Naive thymus-derived CD8-positive, alpha-beta T cell (primary cell): ENCODE measurements at regions not wholly inside any gene's neighbourhood (a gene's known extent, or its start where the extent isn't known, plus 50 kb on each side); places are given as distances from the start of the nearest gene placed in this dataset.
"Not testable (repeated sequence)": the region's sequence is repeated elsewhere in the genome, so short reads cannot be mapped to it uniquely, and the experiment has no call there.

Source experiments
- ATAC-seq, 2 donors: fragments of 150-1000 bp; cut with Tn5 transposase in 1 of 2; sonication (Bioruptor Pico), chemical (Tn5 transposase) in 1 of 2; 1 replicate in 1 of 2; 2 replicates in 1 of 2; pipeline ENCODE4 v1.10.0; 2021; ENCODE audit warnings: mild to moderate bottlenecking in 2 of 2, moderate library complexity in 2 of 2
- POLR2A ChIA-PET: fragments of 350-600 bp; sonication (Branson Sonifier 250); formaldehyde crosslinking; loops from one replicate; lab custom pipeline; 2021; ENCODE audit warnings: antibody characterized with exemption; lab: Charles Lee
- DNase-seq, 10 donors: peaks; one replicate each; pipeline versions ENCODE4 v3.0.0 to v3.0.0-alpha.2; 2020 to 2022
- H3K27ac Mint-ChIP-seq, 10 donors: one replicate each; pipeline ENCODE4 v1.8.0; 2020 to 2022; ENCODE audit warnings: mild to moderate bottlenecking in 10 of 10, mixed read lengths in 10 of 10, moderate library complexity in 4 of 10, inconsistent platforms in 1 of 10
- H3K27me3 Mint-ChIP-seq, 5 donors: one replicate each; pipeline ENCODE4 v1.8.0; 2021 to 2022; ENCODE audit warnings: mixed read lengths in 5 of 5
- H3K36me3 Mint-ChIP-seq, 3 donors: one replicate each; pipeline ENCODE4 v1.8.0; 2020 to 2022; ENCODE audit warnings: mixed read lengths in 3 of 3, mild to moderate bottlenecking in 2 of 3, inconsistent platforms in 1 of 3
- H3K4me1 Mint-ChIP-seq, 4 donors: one replicate each; pipeline ENCODE4 v1.8.0; 2021 to 2022; ENCODE audit warnings: mixed read lengths in 4 of 4
- H3K4me3 Mint-ChIP-seq, 10 donors: one replicate each; pipeline ENCODE4 v1.8.0; 2020 to 2022; ENCODE audit warnings: mild to moderate bottlenecking in 10 of 10, mixed read lengths in 10 of 10, moderate library complexity in 6 of 10, inconsistent platforms in 1 of 10
- H3K9me3 Mint-ChIP-seq, 9 donors: one replicate each; pipeline ENCODE4 v1.8.0; 2020 to 2022; ENCODE audit warnings: mixed read lengths in 9 of 9, mild to moderate bottlenecking in 3 of 9, inconsistent platforms in 1 of 9, moderate library complexity in 1 of 9

GRCh38 chr12:89058402-89058801 is 293.9 kb downstream of the DUSP6 start:
- Mint-ChIP-seq H3K9me3 (peaks cover 0 to 8% (median 0%) of the 10 kb centered on the region in 9 donors), H3K27ac (peak overlapping the region in 1 of 10 donors; percentile 36), H3K4me1 (no peaks in the 10 kb centered on the region), H3K36me3 (peaks cover 0 to 6% (median 2%) of the 10 kb centered on the region in 3 donors), H3K4me3 (no peak overlapping the region), H3K27me3 (peaks cover 0 to 4% (median 0%) of the 10 kb centered on the region in 5 donors)
- POLR2A ChIA-PET: no interaction called here
- DNase-seq (no peak), ATAC-seq (no peak)

- H3K27me3 Mint-ChIP-seq, ATAC-seq, H3K4me1 Mint-ChIP-seq, H3K36me3 Mint-ChIP-seq, H3K9me3 Mint-ChIP-seq, DNase-seq, H3K4me3 Mint-ChIP-seq, POLR2A ChIA-PET, H3K27ac Mint-ChIP-seq: not testable (repeated sequence)
Measured at GRCh38 chr12:89053817-89054216, 298.5 kb downstream of the DUSP6 start.

- Mint-ChIP-seq H3K27me3 (peaks cover 0 to 4% (median 0%) of the 10 kb centered on the region in 5 donors), H3K4me3 (no peak overlapping the region), H3K4me1 (no peaks in the 10 kb centered on the region), H3K36me3 (peaks cover 0 to 6% (median 6%) of the 10 kb centered on the region in 3 donors), H3K9me3 (peaks cover 0 to 9% (median 0%) of the 10 kb centered on the region in 9 donors), H3K27ac (no peak overlapping the region)
- POLR2A ChIA-PET: no interaction called here
- DNase-seq: peak in 5 of 10 donors; percentile 10 to 59 (median 47)
- ATAC-seq: peak in 1 of 2 donors; percentile 57
Measured at GRCh38 chr12:89051065-89051677, 301.1 kb downstream of the DUSP6 start.

- POLR2A ChIA-PET: no interaction called here
- Mint-ChIP-seq H3K27me3 (peaks cover 0 to 4% (median 0%) of the 10 kb centered on the region in 5 donors), H3K27ac (no peak overlapping the region), H3K4me3 (no peak overlapping the region), H3K36me3 (no peaks in the 10 kb centered on the region), H3K4me1 (no peaks in the 10 kb centered on the region), H3K9me3 (peaks cover 0 to 2% (median 0%) of the 10 kb centered on the region in 9 donors)
- DNase-seq (no peak), ATAC-seq (no peak)
Measured at GRCh38 chr12:89047856-89048418, 304.4 kb downstream of the DUSP6 start.

DNA sequence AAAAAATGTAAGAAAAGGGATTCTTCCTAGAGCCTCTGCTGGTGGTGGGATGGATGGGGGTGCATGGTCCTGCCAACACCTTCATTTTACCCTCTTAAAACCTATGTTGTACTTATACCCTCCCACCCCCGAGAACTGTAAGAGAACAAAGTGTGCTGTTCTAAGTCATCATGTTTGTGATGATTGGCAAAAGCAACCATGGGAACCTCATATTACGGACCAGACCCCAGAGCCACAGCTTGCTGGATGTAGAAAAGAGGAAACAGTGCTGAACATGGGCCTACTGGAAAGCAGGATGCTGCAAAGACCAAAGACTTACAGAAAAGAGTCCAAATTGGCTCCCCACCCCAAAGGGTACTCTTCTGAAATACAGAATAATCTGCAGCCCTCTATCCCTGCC is 311.2 kb downstream of the DUSP6 start:
- Mint-ChIP-seq H3K36me3 (no peaks in the 10 kb centered on the region), H3K27ac (peak overlapping the region in 1 of 10 donors; percentile 57), H3K4me3 (no peak overlapping the region), H3K27me3 (peaks cover 0 to 4% (median 0%) of the 10 kb centered on the region in 5 donors), H3K9me3 (peaks cover 0 to 10% (median 0%) of the 10 kb centered on the region in 9 donors), H3K4me1 (peaks cover 16 to 35% (median 27%) of the 10 kb centered on the region in 4 donors)
- POLR2A ChIA-PET: no interaction called here
- DNase-seq: no peak
- no peak for ATAC-seq

- H3K9me3 Mint-ChIP-seq: peaks cover 0 to 10% (median 0%) of the 10 kb centered on the region in 9 donors
Measured at GRCh38 chr12:89040146-89040964, 311.9 kb downstream of the DUSP6 start.

GRCh38 chr12:89038831-89039512 is 313.3 kb downstream of the DUSP6 start:
- Mint-ChIP-seq H3K27ac (peak overlapping the region in 1 of 10 donors; percentile 57), H3K4me1 (peaks cover 16 to 35% (median 27%) of the 10 kb centered on the region in 4 donors), H3K9me3 (peaks cover 0 to 10% (median 0%) of the 10 kb centered on the region in 9 donors), H3K27me3 (peaks cover 0 to 1% (median 0%) of the 10 kb centered on the region in 5 donors), H3K4me3 (no peak overlapping the region), H3K36me3 (no peaks in the 10 kb centered on the region)
- POLR2A ChIA-PET: no interaction called here
- ATAC-seq (no peak), DNase-seq (no peak)

More at GRCh38 chr12:89040146-89040964, 311.9 kb downstream of the DUSP6 start:
- Mint-ChIP-seq H3K4me3 (peak overlapping the region in 9 of 10 donors; percentile 3 to 53 (median 35)), H3K27me3 (peaks cover 0 to 4% (median 0%) of the 10 kb centered on the region in 5 donors), H3K36me3 (no peaks in the 10 kb centered on the region), H3K27ac (peak overlapping the region in 9 of 10 donors; percentile 4 to 84 (median 41)), H3K4me1 (peaks cover 16 to 35% (median 27%) of the 10 kb centered on the region in 4 donors)
- POLR2A ChIA-PET: no interaction called here
- peak; percentile 20 to 70 (median 34) for DNase-seq
- peak; percentile 94 to 97 for ATAC-seq

- ATAC-seq (no peak), DNase-seq (no peak)
- H3K4me3 Mint-ChIP-seq: no peak overlapping the region
- H3K4me1 Mint-ChIP-seq: peaks cover 0 to 3% (median under 1%) of the 10 kb centered on the region in 4 donors
- peaks cover 0 to 14% (median 1%) of the 10 kb centered on the region in 5 donors for H3K27me3 Mint-ChIP-seq
- no peak overlapping the region for H3K27ac Mint-ChIP-seq
- POLR2A ChIA-PET: no interaction called here
- H3K36me3 Mint-ChIP-seq: no peaks in the 10 kb centered on the region
- no peaks in the 10 kb centered on the region for H3K9me3 Mint-ChIP-seq
Measured at GRCh38 chr12:89033062-89033461, 319.2 kb downstream of the DUSP6 start.

DNA sequence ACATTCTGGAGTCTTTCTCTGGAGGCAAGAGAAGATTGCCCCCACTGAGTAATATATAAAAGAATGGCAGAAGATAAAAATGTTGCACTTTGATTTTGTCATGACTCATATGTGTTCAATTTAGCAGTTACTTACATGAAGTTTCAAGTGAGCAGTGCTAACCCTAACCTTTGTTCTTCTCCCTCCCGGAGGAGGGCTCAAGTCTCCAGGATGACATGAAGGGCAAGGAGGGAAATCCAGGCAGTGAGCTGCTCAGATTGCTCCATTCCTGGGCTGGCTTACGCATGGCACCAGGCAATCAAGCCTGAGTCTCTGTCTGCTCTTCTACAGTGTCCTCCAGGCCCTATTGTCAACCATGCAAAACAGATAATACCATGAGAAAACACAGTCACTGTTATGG is 322.3 kb downstream of the DUSP6 start:
- ATAC-seq: no peak
- POLR2A ChIA-PET: no interaction called here

GRCh38 chr12:89024580-89024979 is 327.7 kb downstream of the DUSP6 start:
- Mint-ChIP-seq H3K27me3 (peaks cover 0 to 1% (median 0%) of the 10 kb centered on the region in 5 donors), H3K4me1 (peaks cover 0 to 1% (median 0%) of the 10 kb centered on the region in 4 donors), H3K27ac (no peak overlapping the region), H3K36me3 (no peaks in the 10 kb centered on the region), H3K9me3 (no peaks in the 10 kb centered on the region), H3K4me3 (no peak overlapping the region)
- ATAC-seq: no peak
- POLR2A ChIA-PET: no interaction called here
- DNase-seq: no peak

More for the DNA sequence above, 322.3 kb downstream of the DUSP6 start:
- no peaks in the 10 kb centered on the region for H3K36me3 Mint-ChIP-seq
- peaks cover 0 to 14% (median 1%) of the 10 kb centered on the region in 5 donors for H3K27me3 Mint-ChIP-seq
- no peak for DNase-seq
- no peaks in the 10 kb centered on the region for H3K9me3 Mint-ChIP-seq
- no peaks in the 10 kb centered on the region for H3K4me1 Mint-ChIP-seq
- H3K27ac Mint-ChIP-seq: no peak overlapping the region
- no peak overlapping the region for H3K4me3 Mint-ChIP-seq

DNA sequence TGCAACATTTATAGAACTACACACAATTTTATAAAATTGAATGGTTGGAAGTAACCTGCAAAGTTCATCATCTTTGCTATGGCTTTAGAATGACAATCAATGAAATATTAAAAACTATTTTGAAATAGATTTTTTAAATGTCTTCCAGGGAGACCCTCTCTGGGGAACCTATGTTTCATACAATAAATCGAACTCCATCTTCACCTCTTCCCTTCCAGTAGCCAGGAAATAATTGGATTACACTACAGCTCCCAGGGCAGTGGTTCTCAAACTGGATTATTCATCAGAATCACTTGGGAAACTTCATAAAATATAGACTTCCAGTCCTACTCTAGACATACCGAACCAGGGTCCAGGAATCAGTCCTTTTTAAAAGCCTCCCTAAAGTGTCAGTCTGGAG is 328.4 kb downstream of the DUSP6 start:
- H3K4me3 Mint-ChIP-seq: no peak overlapping the region
- H3K27me3 Mint-ChIP-seq: peaks cover 0 to 1% (median 0%) of the 10 kb centered on the region in 5 donors
- H3K9me3 Mint-ChIP-seq: no peaks in the 10 kb centered on the region
- POLR2A ChIA-PET: no interaction called here
- ATAC-seq (no peak), DNase-seq (no peak)
- H3K27ac Mint-ChIP-seq: no peak overlapping the region
- peaks cover 0 to 1% (median under 1%) of the 10 kb centered on the region in 4 donors for H3K4me1 Mint-ChIP-seq
- H3K36me3 Mint-ChIP-seq: no peaks in the 10 kb centered on the region

DNA sequence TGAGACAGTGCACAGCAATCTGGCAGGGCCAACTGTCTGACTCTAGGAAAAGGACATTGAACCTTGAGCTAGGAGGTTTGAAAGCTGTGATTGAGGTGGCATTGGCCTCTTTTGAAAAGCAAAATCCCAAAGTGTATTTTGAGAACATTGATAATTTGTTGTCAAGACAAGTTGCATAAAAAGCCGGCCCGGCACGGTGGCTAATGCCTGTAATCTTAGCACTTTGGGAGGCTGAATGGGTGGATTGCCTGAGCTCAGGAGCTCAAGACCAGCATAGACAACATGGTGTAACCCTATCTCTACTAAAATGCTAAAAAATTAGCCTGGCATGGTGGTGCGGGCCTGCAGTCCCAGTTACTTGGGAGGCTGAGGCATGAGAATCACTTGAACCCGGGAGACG is 331.6 kb downstream of the DUSP6 start:
- Mint-ChIP-seq H3K27me3 (peaks cover 0 to 13% (median 6%) of the 10 kb centered on the region in 5 donors), H3K36me3 (no peaks in the 10 kb centered on the region), H3K4me3 (no peak overlapping the region), H3K27ac (no peak overlapping the region), H3K4me1 (peaks cover 0 to 5% (median 2%) of the 10 kb centered on the region in 4 donors), H3K9me3 (no peaks in the 10 kb centered on the region)
- DNase-seq (no peak), ATAC-seq (no peak)
- POLR2A ChIA-PET: no interaction called here
